Nephron progenitor cell (in vitro differentiated cells): ENCODE measurements at regions not wholly inside any gene's neighbourhood (a gene's known extent, or its start where the extent isn't known, plus 50 kb on each side); places are given as distances from the start of the nearest gene placed in this dataset.

Source experiments
- DNase-seq: peaks from one replicate; pipeline ENCODE4 v3.0.0; 2021
- H3K27ac Mint-ChIP-seq: 2 replicates; pipeline ENCODE4 v1.8.0; 2021; ENCODE audit warnings: mild to moderate bottlenecking, moderate library complexity, mixed read lengths
- H3K27me3 Mint-ChIP-seq: 2 replicates; pipeline ENCODE4 v1.8.0; 2021; ENCODE audit warnings: mild to moderate bottlenecking, low read depth, mixed read lengths; ENCODE audit not compliant: poor library complexity
- H3K36me3 Mint-ChIP-seq: 2 replicates; pipeline ENCODE4 v1.8.0; 2021; ENCODE audit warnings: low read depth, mixed read lengths
- H3K4me1 Mint-ChIP-seq: 2 replicates; pipeline ENCODE4 v1.8.0; 2021; ENCODE audit warnings: mixed read lengths
- H3K4me3 Mint-ChIP-seq: 2 replicates; pipeline ENCODE4 v1.8.0; 2021; ENCODE audit warnings: mild to moderate bottlenecking, moderate library complexity, mixed read lengths
- H3K9me3 Mint-ChIP-seq: 2 replicates; pipeline ENCODE4 v1.8.0; 2021; ENCODE audit warnings: mild to moderate bottlenecking, moderate library complexity, mixed read lengths
- CTCF ChIP-seq: fragments of 200-600 bp; sonication (generic); IDR thresholded peaks from 2 replicates; pipeline ENCODE4 v1.5.0; 2021; ENCODE audit warnings: antibody characterized with exemption

- Mint-ChIP-seq H3K36me3 (no peaks in the 10 kb centered on the region), H3K4me1 (peaks cover 6% of the 10 kb centered on the region), H3K27ac (no peak overlapping the region), H3K27me3 (no peaks in the 10 kb centered on the region), H3K4me3 (no peak overlapping the region), H3K9me3 (no peaks in the 10 kb centered on the region)
- no peak for DNase-seq
- no peak for TF ChIP-seq CTCF
These were observed 150.5 kb downstream of the LRIG2 start for GRCh38 chr1:113223546-113223945.

GRCh38 chr1:113226148-113226547 lies 153.2 kb downstream of the LRIG2 start:
- peaks cover 3% of the 10 kb centered on the region for H3K27me3 Mint-ChIP-seq
- TF ChIP-seq CTCF: no peak
- DNase-seq: no peak
- no peak overlapping the region for H3K4me3 Mint-ChIP-seq
- H3K4me1 Mint-ChIP-seq: peaks cover 6% of the 10 kb centered on the region
- H3K27ac Mint-ChIP-seq: no peak overlapping the region
- no peaks in the 10 kb centered on the region for H3K9me3 Mint-ChIP-seq
- H3K36me3 Mint-ChIP-seq: no peaks in the 10 kb centered on the region

DNA sequence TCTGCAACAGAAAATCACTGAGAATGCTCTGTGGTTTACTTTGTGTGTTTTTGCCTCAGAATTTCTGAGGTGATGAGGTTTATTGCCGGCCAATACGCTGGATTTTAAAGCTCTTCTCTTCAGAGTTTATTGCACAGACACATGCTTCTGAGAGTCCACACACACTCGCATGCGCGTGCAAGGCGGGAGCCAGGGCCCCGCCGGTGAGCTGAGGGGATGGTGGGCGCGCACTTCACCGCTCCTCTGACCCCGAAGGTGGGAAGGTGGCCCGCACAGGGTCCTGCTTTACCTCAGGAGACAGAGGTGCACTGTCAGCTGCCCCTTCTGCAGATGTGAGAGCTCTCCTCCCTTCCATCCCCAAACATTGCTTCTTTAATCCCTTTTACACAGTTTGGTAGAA lies 158.4 kb upstream of the MAGI3 start:
- no peak overlapping the region for H3K27ac Mint-ChIP-seq
- DNase-seq: no peak
- no peaks in the 10 kb centered on the region for H3K36me3 Mint-ChIP-seq
- no peak for TF ChIP-seq CTCF
- no peaks in the 10 kb centered on the region for H3K9me3 Mint-ChIP-seq
- no peak overlapping the region for H3K4me3 Mint-ChIP-seq
- no peaks in the 10 kb centered on the region for H3K4me1 Mint-ChIP-seq
- peaks cover 3% of the 10 kb centered on the region for H3K27me3 Mint-ChIP-seq

- no peak for DNase-seq
- H3K36me3 Mint-ChIP-seq: no peaks in the 10 kb centered on the region
- no peak overlapping the region for H3K4me3 Mint-ChIP-seq
- TF ChIP-seq CTCF: no peak
- H3K27me3 Mint-ChIP-seq: peaks cover 3% of the 10 kb centered on the region
- H3K4me1 Mint-ChIP-seq: no peaks in the 10 kb centered on the region
- H3K27ac Mint-ChIP-seq: no peak overlapping the region
- no peaks in the 10 kb centered on the region for H3K9me3 Mint-ChIP-seq
These were observed 156.9 kb upstream of the MAGI3 start for GRCh38 chr1:113233441-113233840.

- H3K4me1 Mint-ChIP-seq: peaks cover 15% of the 10 kb centered on the region
- DNase-seq: no peak
- H3K4me3 Mint-ChIP-seq: no peak overlapping the region
- no peaks in the 10 kb centered on the region for H3K9me3 Mint-ChIP-seq
- TF ChIP-seq CTCF: no peak
- H3K36me3 Mint-ChIP-seq: no peaks in the 10 kb centered on the region
- H3K27me3 Mint-ChIP-seq: peaks cover 3% of the 10 kb centered on the region
- H3K27ac Mint-ChIP-seq: no peak overlapping the region
These were observed 149.1 kb upstream of the MAGI3 start for GRCh38 chr1:113241237-113241636.

- TF ChIP-seq CTCF: no peak
- no peak overlapping the region for H3K4me3 Mint-ChIP-seq
- no peaks in the 10 kb centered on the region for H3K9me3 Mint-ChIP-seq
- H3K36me3 Mint-ChIP-seq: no peaks in the 10 kb centered on the region
- peaks cover 18% of the 10 kb centered on the region for H3K4me1 Mint-ChIP-seq
- no peak overlapping the region for H3K27ac Mint-ChIP-seq
- H3K27me3 Mint-ChIP-seq: peaks cover 6% of the 10 kb centered on the region
- DNase-seq: no peak
These were observed 147.8 kb upstream of the MAGI3 start for GRCh38 chr1:113242481-113242880.
